ENCODE measurements at regions not wholly inside any gene's neighbourhood (a gene's known extent, or its start where the extent isn't known, plus 50 kb on each side); places are given as distances from the start of the nearest gene placed in this dataset.

DNA sequence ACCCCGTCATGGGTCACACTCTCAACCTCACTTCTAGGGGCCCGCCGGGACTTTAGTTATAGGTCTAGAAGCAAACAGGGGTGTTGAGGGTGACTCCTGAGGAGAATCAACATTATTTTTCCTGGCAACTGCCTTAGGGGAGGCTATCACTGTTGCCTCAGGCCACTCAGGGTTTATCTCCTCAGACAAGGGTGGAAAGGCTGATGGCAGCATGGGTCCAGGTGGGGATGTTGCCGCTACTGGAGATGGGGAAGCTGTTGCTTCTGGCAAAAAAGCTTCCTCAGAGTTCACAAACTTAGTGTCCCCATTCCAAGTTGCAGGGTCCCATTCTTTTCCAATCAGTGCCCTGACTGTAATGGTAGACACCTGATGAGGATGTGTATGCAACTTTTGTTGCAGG, 467.4 kb upstream of the RGS6 start:
- Histone ChIP-seq H2AFZ (replicated peaks; ENCODE audit: low read length, poor library complexity) (no peak overlapping the region), H3K27me3 (ENCODE audit: control insufficient read depth, insufficient read depth, low read length) (no peaks in the 10 kb centered on the region), H2BK15ac (ENCODE audit: low read depth, low read length) (no peak overlapping the region), H2AK9ac (replicated peaks; ENCODE audit: low read depth, low read length, poor library complexity) (no peak overlapping the region), H3K9me1 (ENCODE audit: insufficient read depth, low read length) (no peaks in the 10 kb centered on the region), H3K9me3 (ENCODE audit: control insufficient read depth, insufficient read depth, low read length) (peaks cover 5% of the 10 kb centered on the region), H3K4me2 (ENCODE audit: low read depth, low read length) (no peak overlapping the region), H2BK20ac (ENCODE audit: low read depth, low read length) (no peak overlapping the region), H2AK5ac (ENCODE audit: low read depth, low read length) (no peak overlapping the region), H4K20me1 (ENCODE audit: insufficient read depth, low read length) (no peaks in the 10 kb centered on the region), H4K8ac (ENCODE audit: low read depth in 2 of 2, low read length in 2 of 2) (no peak overlapping the region), H3K27ac (ENCODE audit: insufficient read depth, low read length) (no peak overlapping the region), H3K9ac (ENCODE audit: low read depth, low read length) (no peak overlapping the region), H3K14ac (replicated peaks; ENCODE audit: low read depth, low read length) (no peak overlapping the region), H3K18ac (ENCODE audit: low read depth, low read length) (no peak overlapping the region; the same call in 1 of the 2 replicates), H4K91ac (ENCODE audit: insufficient read depth, low read depth, low read length) (no peak overlapping the region), H3K79me1 (ENCODE audit: low read depth in 1 of 2, low read length in 2 of 2) (peaks cover 41 to 46% of the 10 kb centered on the region in 2 experiments), H4K5ac (ENCODE audit: low read depth, low read length) (no peak overlapping the region), H3K56ac (ENCODE audit: extremely low read depth, insufficient read depth, low read length) (no peak overlapping the region), H3K4ac (ENCODE audit: low read depth, low read length) (no peak overlapping the region), H3K36me3 (ENCODE audit: control insufficient read depth, insufficient read depth, low read length) (peaks cover 6% of the 10 kb centered on the region; the same call in 1 of the 2 replicates), H2BK120ac (ENCODE audit: low read depth, low read length) (no peak overlapping the region), H3K4me3 (ENCODE audit: insufficient read depth, low read depth, low read length) (no peak overlapping the region), H3K4me1 (ENCODE audit: control insufficient read depth, insufficient read depth, low read length) (0 out of 2 replicates have a peak, but pooled peaks cover 1% of the 10 kb centered on the region), H2BK5ac (ENCODE audit: low read depth, low read length, poor library complexity, severe bottlenecking) (no peak overlapping the region), H3K23ac (ENCODE audit: low read depth, low read length) (no peak overlapping the region)
- WGBS, 2 experiments (ENCODE audit: extremely low coverage in 2 of 2, insufficient read length in 1 of 2), result no CpG with 5 or more reads among the region's 4 CpGs
- intact Hi-C loops (cut with micrococcal nuclease), result no loop called here
- ChIA-PET CTCF (no interaction called here), POLR2A (ENCODE audit: unreplicated experiment) (no interaction called here)
- in situ Hi-C loops (cut with MboI; ENCODE audit: low sequenced_read_pairs), result no loop called here
- ATAC-seq (ENCODE audit: low read depth) (no peak), DNase-seq (no peak)
- BruUV-seq (replicated peaks), result no TSS peak
- dilution Hi-C loops (cut with HindIII; ENCODE audit: low sequenced_read_pairs, unreplicated experiment), result no loop called here
- TF ChIP-seq RAD21 (IDR thresholded peaks at IDR 0.05; ENCODE audit: low read length), result no peak
- TF ChIP-seq, protein P1, sequence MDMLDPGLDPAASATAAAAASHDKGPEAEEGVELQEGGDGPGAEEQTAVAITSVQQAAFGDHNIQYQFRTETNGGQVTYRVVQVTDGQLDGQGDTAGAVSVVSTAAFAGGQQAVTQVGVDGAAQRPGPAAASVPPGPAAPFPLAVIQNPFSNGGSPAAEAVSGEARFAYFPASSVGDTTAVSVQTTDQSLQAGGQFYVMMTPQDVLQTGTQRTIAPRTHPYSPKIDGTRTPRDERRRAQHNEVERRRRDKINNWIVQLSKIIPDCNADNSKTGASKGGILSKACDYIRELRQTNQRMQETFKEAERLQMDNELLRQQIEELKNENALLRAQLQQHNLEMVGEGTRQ (IDR thresholded peaks at IDR 0.05; ENCODE audit: low read depth, low read length), result no peak
- TF ChIP-seq FOS (IDR thresholded peaks at IDR 0.05; ENCODE audit: low read depth, low read length), result no peak
- no peak for TF ChIP-seq RFX5 (IDR thresholded peaks at IDR 0.05; ENCODE audit: low read depth, low read length)
- TF ChIP-seq MXI1 (IDR thresholded peaks at IDR 0.05; ENCODE audit: borderline replicate concordance, low read depth, low read length), result no peak
- TF ChIP-seq MAZ (IDR thresholded peaks at IDR 0.05; ENCODE audit: borderline replicate concordance, low read depth, low read length), result no peak
- no peak for TF ChIP-seq NFE2L2 (IDR thresholded peaks at IDR 0.05; ENCODE audit: low read depth, low read length)
- TF ChIP-seq POLR2A (IDR thresholded peaks at IDR 0.05; ENCODE audit: low read depth, low read length), result no peak
- no peak for TF ChIP-seq MAFK (IDR thresholded peaks at IDR 0.05; ENCODE audit: low read depth, low read length)
- TF ChIP-seq, protein P2, sequence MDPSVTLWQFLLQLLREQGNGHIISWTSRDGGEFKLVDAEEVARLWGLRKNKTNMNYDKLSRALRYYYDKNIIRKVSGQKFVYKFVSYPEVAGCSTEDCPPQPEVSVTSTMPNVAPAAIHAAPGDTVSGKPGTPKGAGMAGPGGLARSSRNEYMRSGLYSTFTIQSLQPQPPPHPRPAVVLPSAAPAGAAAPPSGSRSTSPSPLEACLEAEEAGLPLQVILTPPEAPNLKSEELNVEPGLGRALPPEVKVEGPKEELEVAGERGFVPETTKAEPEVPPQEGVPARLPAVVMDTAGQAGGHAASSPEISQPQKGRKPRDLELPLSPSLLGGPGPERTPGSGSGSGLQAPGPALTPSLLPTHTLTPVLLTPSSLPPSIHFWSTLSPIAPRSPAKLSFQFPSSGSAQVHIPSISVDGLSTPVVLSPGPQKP (IDR thresholded peaks at IDR 0.05; ENCODE audit: borderline replicate concordance, low read depth, low read length), result no peak
